ENCODE measurements at regions not wholly inside any gene's neighbourhood (a gene's known extent, or its start where the extent isn't known, plus 50 kb on each side); places are given as distances from the start of the nearest gene placed in this dataset.
A peak's percentile ranks its signal among the peaks of the same experiment; 100 is the strongest.
"Not testable (repeated sequence)": the region's sequence is repeated elsewhere in the genome, so short reads cannot be mapped to it uniquely, and the experiment has no call there.

- no peak for DNase-seq (ENCODE audit: low read depth in 2 of 2)
These were observed 77.6 kb upstream of the PMEPA1 start for GRCh38 chr20:57787151-57787989.

- no peak for DNase-seq (ENCODE audit: low read depth in 2 of 2)
These were observed 76.6 kb upstream of the PMEPA1 start for GRCh38 chr20:57786304-57786932.

GRCh38 chr20:57785720-57786119, 75.9 kb upstream of the PMEPA1 start:
- no peak for DNase-seq (ENCODE audit: low read depth in 2 of 2)

DNA sequence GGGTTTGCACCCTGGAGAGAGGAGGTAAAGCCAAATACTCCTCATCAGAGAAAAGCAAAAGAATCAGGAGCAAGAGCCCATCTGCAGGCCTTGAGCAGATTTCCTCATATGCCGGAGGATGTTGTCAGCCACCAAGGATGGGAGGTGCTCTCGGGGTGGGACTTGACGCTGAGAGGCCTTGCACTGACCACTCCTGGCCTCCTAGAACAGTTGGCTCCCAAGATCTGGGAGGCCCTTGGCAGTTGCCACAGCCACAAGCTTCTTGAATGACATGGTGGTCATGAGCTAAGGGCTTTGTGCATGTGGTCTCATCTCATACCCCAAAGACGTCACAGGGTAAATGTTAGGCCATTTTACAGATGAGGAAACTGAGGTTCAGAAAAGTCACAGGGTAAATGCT, 75.2 kb upstream of the PMEPA1 start:
- no peak for DNase-seq (ENCODE audit: low read depth in 2 of 2)

DNA sequence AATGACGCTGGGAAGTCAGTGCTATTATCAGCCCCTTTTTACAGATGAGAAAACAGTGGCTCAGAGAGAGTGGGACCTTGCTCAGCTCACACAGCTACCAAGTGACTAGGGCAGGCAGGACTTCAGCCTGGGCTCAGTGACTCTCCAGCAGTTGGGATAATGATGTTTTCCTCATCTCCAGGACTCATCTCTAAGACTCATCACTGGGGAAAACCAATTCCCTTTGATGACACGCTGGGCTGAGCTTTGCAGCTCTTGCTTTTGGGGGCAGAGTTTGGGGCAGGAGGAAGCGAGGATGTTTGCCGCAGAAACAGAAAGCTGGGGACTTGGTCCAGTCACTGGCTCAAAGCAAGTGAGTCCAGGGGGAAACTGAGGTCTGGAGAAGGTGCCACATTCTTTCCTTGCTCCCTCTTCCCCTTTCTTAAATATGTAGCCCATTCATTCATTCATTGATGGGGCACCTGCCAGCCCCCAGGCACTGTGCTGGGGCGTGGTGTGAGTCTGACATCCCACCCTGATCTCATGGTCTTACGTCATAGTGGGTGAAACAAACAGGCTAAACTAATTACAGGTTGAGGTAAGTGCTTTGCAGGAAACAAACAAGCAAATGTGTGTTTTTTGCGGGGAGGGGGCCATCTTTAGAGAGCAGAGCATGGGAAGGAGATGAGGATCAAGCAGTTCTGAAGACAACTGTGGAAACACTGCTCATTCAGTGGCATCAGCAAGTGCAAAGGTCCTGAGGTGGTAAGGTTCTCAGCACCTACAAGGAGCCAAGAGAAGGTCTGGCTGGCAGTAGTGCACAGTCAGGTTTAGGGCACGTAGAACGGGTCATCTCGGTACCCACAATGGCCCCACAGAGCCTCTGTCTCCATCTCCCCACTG, 74.4 kb upstream of the PMEPA1 start:
- no peak for DNase-seq (ENCODE audit: low read depth in 2 of 2)

- DNase-seq (ENCODE audit: low read depth in 2 of 2): no peak
These were observed 73.4 kb upstream of the PMEPA1 start for GRCh38 chr20:57783196-57783595.

GRCh38 chr20:57782631-57783041, 72.8 kb upstream of the PMEPA1 start:
- no peak for DNase-seq (ENCODE audit: low read depth in 2 of 2)

DNA sequence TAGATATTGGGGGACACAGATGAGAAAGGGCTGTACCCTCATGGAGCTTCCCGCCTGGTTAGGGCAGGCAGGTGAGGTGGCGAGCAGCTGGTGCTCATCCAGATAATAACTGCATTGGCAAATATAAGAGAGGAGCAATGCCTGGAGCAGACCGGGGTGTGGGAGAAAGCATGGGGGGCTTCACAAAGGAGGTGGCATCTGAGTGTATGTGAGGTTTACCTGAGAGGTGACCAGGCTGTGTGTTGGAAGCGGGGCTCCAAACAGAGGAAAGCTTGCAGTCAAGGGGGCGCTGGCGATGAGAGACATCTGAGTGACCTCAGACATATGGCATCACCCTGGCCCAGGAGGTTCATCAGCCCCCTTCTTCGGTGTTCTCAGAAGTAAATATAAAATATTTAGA, 72.1 kb upstream of the PMEPA1 start:
- no peak for DNase-seq (ENCODE audit: low read depth in 2 of 2)

GRCh38 chr20:57780906-57781305, 71.1 kb upstream of the PMEPA1 start:
- no peak for DNase-seq (ENCODE audit: low read depth in 2 of 2)

- no peak for DNase-seq (ENCODE audit: low read depth in 2 of 2)
These were observed 70.6 kb upstream of the PMEPA1 start for GRCh38 chr20:57780398-57780797.

GRCh38 chr20:57779401-57780003, 69.7 kb upstream of the PMEPA1 start:
- no peak for DNase-seq (ENCODE audit: low read depth in 2 of 2)

DNA sequence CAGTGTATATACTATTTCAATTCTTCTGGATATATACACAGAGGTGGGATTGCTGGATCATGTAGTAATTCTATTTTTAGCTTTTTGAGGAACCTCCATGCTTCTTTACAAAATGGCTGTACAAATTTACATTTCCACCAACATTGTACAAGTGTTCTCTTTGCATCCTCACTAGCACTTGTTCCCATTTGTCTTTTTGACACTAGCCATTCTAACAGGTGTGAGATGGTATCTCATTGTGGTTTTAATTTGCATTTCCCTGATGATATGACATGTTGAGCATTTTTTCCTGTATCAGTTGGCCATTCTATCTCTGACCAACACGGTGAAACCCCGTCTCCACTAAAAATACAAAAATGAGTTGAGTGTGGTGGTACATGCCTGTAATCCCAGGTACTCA, 68.1 kb upstream of the PMEPA1 start:
- no peak for DNase-seq (ENCODE audit: low read depth in 2 of 2)

DNA sequence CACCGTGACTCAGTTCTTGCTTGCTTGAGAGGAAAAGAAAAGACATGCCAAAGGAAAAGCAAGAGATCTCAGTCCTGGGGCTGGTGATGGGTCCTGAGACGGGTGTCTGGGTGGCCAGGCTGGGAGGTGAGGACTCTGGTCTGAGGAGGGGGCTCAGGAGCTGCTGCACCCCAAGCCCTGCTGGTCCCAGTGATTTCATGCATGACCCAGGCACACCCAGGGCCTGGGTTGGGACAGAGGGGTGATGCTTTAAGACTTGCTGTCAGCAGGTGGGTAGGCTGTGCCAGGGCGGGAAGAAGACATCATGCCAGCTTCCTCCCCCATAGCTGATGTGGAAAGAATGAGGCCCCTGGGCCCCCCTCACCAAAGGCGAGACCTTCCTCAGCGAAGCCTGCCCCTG, 65.1 kb upstream of the PMEPA1 start:
- DNase-seq (ENCODE audit: low read depth in 2 of 2): no peak

DNA sequence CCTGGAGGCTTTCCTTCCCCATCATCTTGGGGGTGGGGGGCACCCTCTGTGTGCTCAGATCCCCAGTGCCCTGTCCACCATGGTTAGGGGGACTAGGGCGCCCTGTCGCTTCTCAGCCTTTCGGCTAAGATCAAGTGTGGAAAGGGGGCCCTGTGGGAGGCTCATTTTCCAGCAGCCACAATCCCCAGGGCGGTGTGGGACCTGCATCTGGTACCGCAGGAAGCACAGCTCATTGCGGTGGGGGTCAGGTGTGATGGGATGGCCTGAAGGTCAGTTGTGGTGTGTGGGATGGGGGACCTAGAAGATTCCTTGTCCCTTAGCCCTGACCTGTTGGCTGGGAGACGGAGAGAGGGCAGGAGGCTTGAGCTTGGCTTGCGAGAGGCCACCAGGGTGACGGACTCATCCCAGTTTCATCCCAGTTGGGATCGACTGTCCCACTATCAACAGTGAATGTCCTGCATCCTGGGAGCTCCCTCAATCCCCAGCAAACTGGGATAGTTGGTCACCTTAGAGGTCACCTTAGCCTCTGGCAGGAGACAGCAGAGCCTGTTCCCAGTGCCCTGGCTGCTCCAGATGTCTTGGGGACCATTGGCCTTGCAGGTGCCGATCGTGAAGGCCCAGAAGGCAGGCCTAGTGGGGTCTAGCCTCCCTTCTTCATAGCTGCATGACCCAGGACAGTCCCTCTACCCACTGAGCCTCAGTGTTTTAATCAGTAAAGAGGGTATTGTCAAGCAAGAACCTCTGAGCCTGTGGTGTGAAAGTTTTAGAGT, 64.5 kb upstream of the PMEPA1 start:
- no peak for DNase-seq (ENCODE audit: low read depth in 2 of 2)

GRCh38 chr20:57773059-57773815, 63.4 kb upstream of the PMEPA1 start:
- DNase-seq (ENCODE audit: low read depth in 2 of 2): no peak

DNA sequence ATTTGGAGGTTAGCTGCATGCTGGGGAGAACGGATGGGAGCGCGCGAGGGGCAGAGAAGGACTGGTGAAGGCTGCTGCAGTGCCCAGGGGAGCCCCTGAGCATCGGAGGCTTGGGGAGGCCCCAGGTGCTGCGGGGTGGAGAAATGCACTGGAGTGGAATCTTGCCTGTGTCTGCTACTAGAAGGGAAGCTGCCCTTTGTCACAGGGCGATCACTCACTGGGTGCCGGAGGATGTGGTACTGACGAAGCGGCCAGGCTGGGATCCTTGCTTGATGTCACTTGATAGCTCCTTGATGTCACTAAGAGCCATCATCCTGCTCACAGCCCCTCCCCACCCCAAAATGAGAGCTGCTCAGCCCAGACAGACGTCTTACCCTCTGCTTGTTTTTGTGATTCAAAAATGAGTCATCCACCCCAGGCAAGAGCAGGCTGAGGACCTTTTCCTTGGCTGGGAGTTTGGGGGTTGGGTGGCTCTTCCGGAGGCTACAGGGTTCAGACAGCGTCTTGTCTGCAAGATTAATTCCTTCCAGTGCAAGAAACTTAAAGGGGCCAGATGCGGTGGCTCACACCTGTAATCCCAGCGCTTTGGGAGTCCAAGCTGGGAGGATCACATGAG, 62.6 kb upstream of the PMEPA1 start:
- DNase-seq (ENCODE audit: low read depth in 2 of 2): peak; percentile 36 to 44

GRCh38 chr20:57770852-57771720, 61.3 kb upstream of the PMEPA1 start:
- DNase-seq (ENCODE audit: low read depth in 2 of 2): no peak

DNA sequence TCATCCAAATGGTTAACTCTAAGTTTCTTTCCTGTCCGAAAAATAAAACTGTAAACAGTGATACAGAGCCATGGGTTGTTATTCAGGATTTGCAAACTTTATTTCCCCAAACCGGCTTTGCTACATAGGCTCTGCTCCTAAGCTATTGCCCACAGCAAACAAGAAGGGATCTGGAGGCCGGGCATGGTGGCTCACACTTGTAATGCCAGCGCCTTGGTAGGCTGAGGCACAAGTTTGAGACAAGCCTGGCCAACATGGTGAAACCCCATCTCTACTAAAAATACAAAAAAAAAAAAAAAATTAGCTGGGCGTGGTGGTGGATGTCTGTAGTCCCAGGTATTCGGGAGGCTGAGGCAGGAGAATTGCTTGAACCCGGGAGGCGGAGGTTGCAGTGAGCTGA, 60.6 kb upstream of the PMEPA1 start:
- not testable (repeated sequence) for DNase-seq (ENCODE audit: low read depth in 2 of 2)

GRCh38 chr20:57769756-57770155, 59.9 kb upstream of the PMEPA1 start:
- no peak for DNase-seq (ENCODE audit: low read depth in 2 of 2)

Data from fibroblast of skin of left quadriceps (primary cell).